Spinal cord (tissue), 9 donors: ENCODE measurements at regions not wholly inside any gene's neighbourhood (a gene's known extent, or its start where the extent isn't known, plus 50 kb on each side); places are given as distances from the start of the nearest gene placed in this dataset.

Experiments
- DNase-seq, 6 donors: peaks; one replicate each; pipeline versions ENCODE4 v3.0.0 to v3.0.0-alpha.2; 2013 to 2015; ENCODE audit warnings: low spot score in 6 of 6, low read depth in 4 of 6
- H3K27ac ChIP-seq: one replicate; pipeline ENCODE4 v1.5.1; 2013; ENCODE audit warnings: low read depth, low read length, control low read depth
- H3K27me3 ChIP-seq: one replicate; pipeline ENCODE4 v1.6.1; 2013; ENCODE audit warnings: low read length; ENCODE audit not compliant: control insufficient read depth, insufficient read depth
- H3K36me3 ChIP-seq: one replicate; pipeline ENCODE4 v1.6.1; 2013; ENCODE audit warnings: low read length; ENCODE audit not compliant: control insufficient read depth, insufficient read depth
- H3K4me1 ChIP-seq: one replicate; pipeline ENCODE4 v1.6.1; 2013; ENCODE audit warnings: low read length; ENCODE audit not compliant: control insufficient read depth, insufficient read depth
- H3K4me3 ChIP-seq: one replicate; pipeline ENCODE4 v1.5.1; 2013; ENCODE audit warnings: low read depth, low read length, control low read depth
- H3K9me3 ChIP-seq: one replicate; pipeline ENCODE4 v1.6.1; 2013; ENCODE audit warnings: low read length; ENCODE audit not compliant: control insufficient read depth, insufficient read depth
- WGBS: methylation state at CpG from one replicate; pipeline ENCODE4 v1.1.5; 2013; ENCODE audit warnings: missing lambda C conversion rate; ENCODE audit not compliant: insufficient coverage; 5-methylcytosine and 5-hydroxymethylcytosine counted together
- donor health status: healthy.

DNA sequence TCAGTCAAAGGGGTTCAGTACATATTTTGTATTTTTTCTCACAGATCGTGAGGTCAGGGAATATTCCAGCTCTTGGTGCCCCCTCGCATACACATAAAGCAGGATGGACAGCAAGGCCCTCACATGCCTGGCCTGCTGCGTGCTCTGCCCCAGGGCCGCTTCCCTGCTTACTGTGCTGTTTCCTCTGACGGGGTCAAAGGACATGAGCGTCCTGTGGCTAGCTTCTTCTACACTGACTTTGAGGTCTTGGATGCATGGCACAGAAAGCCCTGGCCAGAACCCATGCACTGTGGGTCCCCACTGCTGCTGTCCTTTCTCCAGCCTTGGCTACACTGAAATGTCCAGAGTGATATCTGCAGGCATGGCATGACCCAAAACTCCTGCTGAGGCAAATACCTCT is 92.5 kb upstream of the GGTLC1 start:
- H3K4me1 ChIP-seq = no peaks in the 10 kb centered on the region
- H3K27me3 ChIP-seq = no peaks in the 10 kb centered on the region

DNA sequence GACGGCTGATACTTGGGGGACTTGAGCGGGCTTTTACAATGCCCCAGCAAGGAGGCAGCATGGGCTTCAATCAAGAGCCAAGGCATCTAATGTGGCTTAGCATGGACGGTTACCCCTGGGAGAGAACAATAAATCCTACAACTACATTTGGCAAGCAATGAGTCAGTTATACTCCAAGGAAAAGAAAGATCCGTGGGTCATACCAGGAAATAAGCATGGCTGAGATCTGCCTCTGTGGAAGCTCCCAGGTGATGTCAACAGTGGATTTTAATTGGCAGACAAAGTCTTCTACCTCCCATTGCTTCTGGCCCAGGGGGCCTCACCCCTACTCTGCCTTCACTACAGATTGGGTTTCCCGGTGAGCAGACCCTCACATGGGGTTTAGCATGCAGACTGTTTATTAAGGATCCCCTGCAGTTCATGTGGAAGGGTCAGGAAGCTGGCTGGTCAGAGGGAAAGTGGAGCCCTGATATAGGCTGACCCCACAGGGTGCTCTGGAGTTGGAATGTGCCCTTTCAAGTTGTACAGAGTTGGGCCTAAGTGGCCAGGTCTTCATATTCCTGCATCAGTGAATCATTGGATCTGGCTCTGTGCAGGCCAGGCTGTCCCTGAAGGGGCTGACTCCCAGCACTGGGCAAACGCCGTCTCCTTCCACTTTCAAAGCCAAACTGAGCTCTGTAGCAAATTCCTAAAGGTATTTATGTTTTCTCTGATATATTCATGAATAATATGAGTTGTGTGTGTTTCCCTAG is 91.3 kb upstream of the GGTLC1 start:
- no peaks in the 10 kb centered on the region for H3K9me3 ChIP-seq
- no peaks in the 10 kb centered on the region for H3K27me3 ChIP-seq
- no peak overlapping the region for H3K27ac ChIP-seq
- 82% methylated on average over 4 of the region's 7 CpGs for WGBS
- DNase-seq = no peak
- no peaks in the 10 kb centered on the region for H3K36me3 ChIP-seq
- H3K4me1 ChIP-seq = no peaks in the 10 kb centered on the region
- no peak overlapping the region for H3K4me3 ChIP-seq

More for the DNA sequence above, 92.5 kb upstream of the GGTLC1 start:
- no peak for DNase-seq
- 80% methylated on average over 6 of the region's 6 CpGs for WGBS
- Histone ChIP-seq H3K4me3 (no peak overlapping the region), H3K36me3 (no peaks in the 10 kb centered on the region), H3K27ac (no peak overlapping the region), H3K9me3 (no peaks in the 10 kb centered on the region)

DNA sequence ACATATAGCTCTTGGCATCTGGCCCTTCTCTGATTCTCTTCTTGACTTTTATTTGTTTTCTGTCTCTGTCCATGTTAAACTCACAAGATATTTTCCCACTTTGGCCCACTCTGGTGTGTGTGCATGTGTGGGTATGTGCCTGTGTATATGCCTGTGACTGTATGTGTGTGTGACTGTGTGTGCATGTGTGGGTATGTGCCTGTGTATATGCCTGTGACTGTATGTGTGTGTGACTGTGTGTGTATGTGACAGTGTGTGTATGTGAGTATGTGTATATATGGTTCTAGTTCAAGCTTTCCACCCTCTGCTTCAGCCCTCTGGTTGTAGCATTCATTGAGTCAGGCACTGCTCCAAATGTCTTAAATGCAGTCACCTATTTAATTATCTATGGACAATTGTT is 88.6 kb upstream of the GGTLC1 start:
- no peak for DNase-seq
- H3K4me3 ChIP-seq = no peak overlapping the region
- H3K4me1 ChIP-seq = no peaks in the 10 kb centered on the region
- H3K27me3 ChIP-seq = no peaks in the 10 kb centered on the region
- H3K36me3 ChIP-seq = no peaks in the 10 kb centered on the region
- H3K9me3 ChIP-seq = no peaks in the 10 kb centered on the region
- H3K27ac ChIP-seq = no peak overlapping the region

DNA sequence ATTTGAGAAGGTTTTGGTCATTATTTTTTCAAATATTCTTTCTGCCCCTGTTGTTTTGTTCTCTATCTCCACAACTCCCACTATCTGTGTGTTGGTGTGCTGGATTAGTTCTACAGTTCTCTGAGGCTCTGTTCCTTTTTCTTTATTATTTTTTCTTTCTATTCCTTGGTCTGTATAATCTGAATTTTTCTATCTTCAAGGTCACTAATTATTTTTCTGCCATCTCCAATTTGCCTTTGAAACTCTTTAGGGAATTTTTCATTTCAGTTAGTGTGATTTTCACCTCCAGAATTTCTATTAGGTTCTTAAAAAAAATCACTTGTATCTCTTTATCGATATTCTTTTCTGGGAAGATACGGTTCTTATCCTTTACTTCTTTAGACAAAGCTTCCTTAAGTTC is 82.1 kb upstream of the GGTLC1 start:
- Histone ChIP-seq H3K4me3 (no peak overlapping the region), H3K9me3 (peaks cover 1% of the 10 kb centered on the region), H3K36me3 (no peaks in the 10 kb centered on the region), H3K27ac (no peak overlapping the region), H3K4me1 (no peaks in the 10 kb centered on the region), H3K27me3 (no peaks in the 10 kb centered on the region)
- DNase-seq = no peak
- no CpG with 5 or more reads among the region's 2 CpGs for whole genome bisulfite sequencing

DNA sequence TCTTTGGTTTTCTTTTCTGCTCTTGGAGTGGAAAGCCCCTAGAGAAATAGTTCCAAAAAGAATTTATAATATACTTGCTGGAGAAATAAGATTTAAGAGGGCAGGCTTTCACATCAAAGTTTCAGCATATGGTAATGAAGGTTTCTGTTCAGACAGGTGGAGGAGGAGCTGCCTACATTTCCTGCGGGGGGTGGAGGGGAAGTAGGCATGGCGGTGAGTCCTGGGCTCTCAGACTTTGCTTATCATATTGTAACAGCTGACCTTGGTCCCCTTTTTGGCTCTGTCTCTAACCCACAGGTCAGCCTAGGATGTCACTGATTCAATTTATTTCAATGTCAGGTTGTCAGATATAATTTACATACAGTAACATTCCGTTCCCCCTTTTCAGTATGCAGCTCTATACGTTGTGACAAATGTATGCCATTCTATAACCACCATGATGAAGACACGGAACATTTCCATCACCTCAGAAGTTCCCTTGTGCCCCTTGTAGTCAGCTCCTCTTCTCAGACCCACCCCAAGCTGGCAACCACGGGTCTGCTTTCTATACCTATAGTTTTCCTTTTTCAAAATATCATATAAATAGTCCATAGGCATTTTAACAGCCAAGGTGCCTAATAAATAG is 77.6 kb upstream of the GGTLC1 start:
- 72% methylated on average over 5 of the region's 6 CpGs for WGBS

DNA sequence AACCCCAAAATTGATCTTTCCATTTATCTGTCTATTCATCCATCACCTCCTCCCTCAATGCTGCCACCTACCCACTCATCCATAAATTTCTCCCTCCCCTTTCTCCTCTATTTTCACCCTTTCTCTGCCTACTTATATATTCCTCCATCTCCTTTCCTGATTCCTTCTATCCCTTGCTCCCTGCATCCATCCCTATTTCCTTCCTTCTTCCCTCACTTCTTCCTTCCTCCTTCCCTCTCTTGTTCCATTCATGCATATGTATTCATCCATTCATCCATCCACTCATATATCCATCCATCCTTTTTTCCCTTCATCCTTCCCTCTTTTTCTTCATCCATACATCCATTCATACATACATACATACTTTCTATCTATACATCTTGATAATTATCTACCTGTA is 76.3 kb upstream of the GGTLC1 start:
- Histone ChIP-seq H3K9me3 (no peaks in the 10 kb centered on the region), H3K27me3 (no peaks in the 10 kb centered on the region), H3K36me3 (no peaks in the 10 kb centered on the region), H3K4me1 (no peaks in the 10 kb centered on the region), H3K27ac (no peak overlapping the region), H3K4me3 (no peak overlapping the region)
- no peak for DNase-seq

More for the DNA sequence above, 77.6 kb upstream of the GGTLC1 start:
- DNase-seq = no peak
- H3K4me3 ChIP-seq = no peak overlapping the region
- H3K9me3 ChIP-seq = no peaks in the 10 kb centered on the region
- H3K27me3 ChIP-seq = no peaks in the 10 kb centered on the region
- no peak overlapping the region for H3K27ac ChIP-seq
- H3K36me3 ChIP-seq = no peaks in the 10 kb centered on the region
- no peaks in the 10 kb centered on the region for H3K4me1 ChIP-seq

DNA sequence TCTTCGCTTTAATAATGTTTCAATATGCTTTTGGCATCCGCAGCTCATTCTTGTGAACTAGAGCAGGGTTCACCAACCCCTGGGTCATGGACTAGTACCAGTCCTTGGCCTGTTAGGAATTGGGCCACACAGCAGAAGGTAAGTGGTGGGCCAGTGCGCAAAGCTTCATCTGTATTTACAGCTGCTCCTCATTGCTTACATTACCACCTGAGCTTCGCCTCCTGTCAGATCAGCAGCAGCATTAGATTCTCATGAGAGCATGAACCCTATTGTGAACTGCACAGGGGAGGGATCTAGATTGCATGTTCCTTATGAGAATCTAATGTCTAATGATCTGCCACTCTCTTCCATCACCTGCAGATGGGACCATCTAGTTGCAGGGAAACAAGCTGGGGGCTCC is 75.5 kb upstream of the GGTLC1 start:
- no peak overlapping the region for H3K27ac ChIP-seq
- H3K27me3 ChIP-seq = no peaks in the 10 kb centered on the region
- DNase-seq = no peak
- H3K9me3 ChIP-seq = no peaks in the 10 kb centered on the region
- H3K36me3 ChIP-seq = no peaks in the 10 kb centered on the region
- WGBS = 91% methylated on average over 2 of the region's 4 CpGs
- no peak overlapping the region for H3K4me3 ChIP-seq
- no peaks in the 10 kb centered on the region for H3K4me1 ChIP-seq

DNA sequence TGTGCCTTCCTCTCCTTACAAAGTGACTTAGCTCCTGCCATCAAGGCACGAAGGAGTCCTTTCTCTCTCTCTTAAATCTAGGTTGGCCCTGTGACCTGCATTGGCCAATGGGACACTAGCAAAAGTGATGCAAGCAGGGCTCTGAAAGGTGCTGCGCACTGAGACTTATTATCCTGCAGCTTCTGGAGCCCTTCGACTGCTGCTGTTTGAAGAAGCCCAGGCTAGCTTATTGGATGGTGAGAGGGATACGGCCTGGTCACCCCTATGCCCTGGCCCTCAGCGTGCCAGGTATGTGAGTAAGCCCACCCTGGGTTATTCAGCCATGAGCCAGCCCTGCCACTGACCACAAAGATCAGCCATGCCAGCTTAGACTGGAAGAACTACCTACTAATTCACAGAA is 74.5 kb upstream of the GGTLC1 start:
- no peaks in the 10 kb centered on the region for H3K4me1 ChIP-seq
- WGBS = 97% methylated on average over 4 of the region's 5 CpGs
- no peak for DNase-seq
- H3K27me3 ChIP-seq = no peaks in the 10 kb centered on the region
- no peaks in the 10 kb centered on the region for H3K36me3 ChIP-seq
- H3K4me3 ChIP-seq = no peak overlapping the region
- H3K9me3 ChIP-seq = no peaks in the 10 kb centered on the region
- no peak overlapping the region for H3K27ac ChIP-seq

DNA sequence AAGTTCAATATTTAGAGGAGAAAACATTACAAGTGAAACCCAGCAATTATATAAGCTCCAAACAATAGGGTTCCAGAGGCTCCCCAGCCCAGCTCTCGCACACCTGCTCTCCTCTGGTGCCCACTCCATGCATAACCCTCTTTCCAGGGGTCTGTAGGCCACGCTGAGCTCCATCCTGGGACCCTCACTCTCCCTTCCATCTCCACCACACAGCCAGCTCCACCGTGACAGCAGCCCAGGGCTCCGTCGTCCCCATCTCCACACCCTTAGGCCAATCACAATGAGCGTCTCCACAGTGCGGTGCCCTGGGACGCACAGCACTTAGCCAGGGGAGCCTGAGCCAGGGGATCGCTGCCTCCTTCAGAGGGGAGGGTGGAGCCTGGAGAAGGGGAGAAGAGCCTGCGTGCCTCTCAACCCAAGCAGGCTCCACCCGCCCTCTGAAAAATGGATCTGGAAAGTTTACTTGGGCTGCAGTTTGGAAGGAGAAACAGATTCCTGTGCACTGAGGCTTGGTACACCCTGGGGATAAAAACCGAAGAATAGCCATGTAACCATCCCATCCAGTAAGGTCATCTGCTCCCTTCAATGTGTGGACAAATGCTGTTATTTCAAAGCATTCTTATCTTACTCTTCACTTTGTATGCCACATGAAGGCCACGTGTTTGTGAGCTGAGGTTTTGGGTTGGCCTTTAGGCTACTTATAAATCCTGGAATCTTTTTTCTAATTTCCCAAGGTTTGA is 72.4 kb upstream of the GGTLC1 start:
- Histone ChIP-seq H3K27ac (no peak overlapping the region), H3K9me3 (no peaks in the 10 kb centered on the region), H3K36me3 (no peaks in the 10 kb centered on the region), H3K4me1 (no peaks in the 10 kb centered on the region), H3K4me3 (no peak overlapping the region), H3K27me3 (no peaks in the 10 kb centered on the region)
- 56% methylated on average over 11 of the region's 13 CpGs for WGBS
- DNase-seq = no peak

DNA sequence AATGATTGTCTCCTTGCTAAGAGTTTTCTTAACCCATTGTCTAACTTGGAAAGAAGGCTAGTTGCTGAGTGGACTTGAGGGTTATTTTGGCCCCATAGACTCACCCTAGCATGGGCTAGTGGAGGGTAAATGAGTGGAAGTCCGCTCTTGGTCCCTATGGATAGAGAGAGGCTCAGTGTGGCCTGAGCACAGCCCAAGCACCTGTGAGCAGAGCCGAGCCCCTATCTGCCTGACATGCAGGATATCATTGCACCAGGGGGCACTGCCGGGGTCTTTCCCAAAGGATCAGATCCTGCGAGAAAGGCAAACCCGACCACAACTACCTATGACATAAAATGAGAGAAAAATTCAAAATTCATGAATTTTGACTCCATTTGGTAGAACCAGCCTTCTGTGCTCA is 70.6 kb upstream of the GGTLC1 start:
- no peaks in the 10 kb centered on the region for H3K4me1 ChIP-seq
- no peaks in the 10 kb centered on the region for H3K27me3 ChIP-seq
- H3K27ac ChIP-seq = no peak overlapping the region
- H3K9me3 ChIP-seq = no peaks in the 10 kb centered on the region
- H3K4me3 ChIP-seq = no peak overlapping the region
- WGBS = 80% methylated on average over 1 of the region's 5 CpGs
- H3K36me3 ChIP-seq = no peaks in the 10 kb centered on the region
- no peak for DNase-seq
